GM19438 (cell line): ENCODE measurements at regions not wholly inside any gene's neighbourhood (a gene's known extent, or its start where the extent isn't known, plus 50 kb on each side); places are given as distances from the start of the nearest gene placed in this dataset.
A peak's percentile ranks its signal among the peaks of the same experiment; 100 is the strongest.

ENCODE experiments used
- ATAC-seq: cut with Tn5 transposase; IDR thresholded peaks from one replicate; pipeline ENCODE4 v1.9.1; 2021; ENCODE audit warnings: low read depth; ENCODE audit not compliant: unreplicated experiment

DNA sequence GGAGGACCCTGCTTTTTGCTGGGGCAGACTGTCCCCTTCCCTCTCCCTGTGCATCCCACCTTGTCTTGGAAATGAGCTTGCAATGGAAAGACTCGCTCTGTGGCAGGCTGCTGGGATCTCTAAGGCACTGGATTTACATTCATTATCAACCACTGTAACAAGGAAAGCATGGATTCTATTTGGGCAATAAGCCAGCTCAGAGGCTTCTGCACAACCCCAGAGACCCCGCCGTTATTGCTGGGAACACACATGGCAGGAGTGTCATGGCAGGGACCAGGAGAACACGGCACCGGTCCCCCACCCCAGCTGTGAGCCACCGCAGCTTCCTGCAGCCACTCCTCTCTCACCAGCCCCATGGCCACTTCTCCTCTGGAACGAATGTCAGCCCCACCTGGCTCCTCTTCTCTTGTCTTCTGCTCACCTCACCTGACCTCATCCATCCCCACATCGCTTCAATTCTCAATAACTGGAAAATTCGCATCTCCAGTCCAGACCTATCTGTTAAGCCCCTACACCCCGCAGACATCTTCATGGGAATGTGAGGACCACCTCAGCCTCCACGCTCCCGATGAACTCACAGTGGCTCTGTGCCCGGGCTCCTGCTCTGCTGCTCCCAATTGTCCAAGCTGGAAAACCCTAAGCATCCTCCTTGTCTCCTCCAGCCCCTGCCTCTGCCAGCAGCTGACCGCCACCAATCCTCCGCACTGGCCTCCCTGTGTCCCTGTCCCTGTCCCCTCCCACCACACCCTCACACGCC lies 181.5 kb downstream of the USP12 start:
- no peak for ATAC-seq

DNA sequence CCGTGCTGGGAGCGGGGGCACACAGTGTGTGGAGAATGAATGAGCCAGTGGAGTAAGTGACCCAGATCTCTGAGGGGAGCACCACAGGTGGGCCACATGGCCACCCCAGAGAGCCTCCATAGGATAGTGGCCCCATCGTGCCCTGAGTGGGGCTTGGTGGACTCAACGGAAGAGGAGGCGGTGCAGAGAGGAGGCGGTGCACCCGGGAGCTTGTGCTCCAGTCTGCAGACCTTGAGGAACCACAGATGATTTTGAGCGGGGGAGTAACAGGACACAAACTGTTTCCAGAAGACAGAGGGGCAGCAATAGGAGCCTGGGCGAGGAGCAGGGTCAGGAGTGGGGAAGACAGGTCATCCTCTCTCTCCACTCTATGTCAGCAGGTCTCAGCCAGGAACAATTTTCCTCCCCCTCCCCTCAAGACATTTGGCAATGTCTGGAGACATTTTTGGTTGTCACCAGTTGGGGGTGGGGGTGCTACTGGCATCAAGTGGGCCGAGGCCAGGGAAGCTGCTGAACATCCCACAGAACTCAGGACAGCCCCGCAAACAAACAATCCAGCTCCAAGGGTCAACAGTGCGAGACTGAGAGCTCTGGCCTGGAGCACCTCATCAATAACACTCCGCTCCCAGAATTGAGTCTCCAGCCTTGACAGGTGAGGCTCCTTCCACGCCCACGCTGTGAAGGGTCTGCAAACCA lies 182.2 kb downstream of the USP12 start:
- ATAC-seq = no peak

DNA sequence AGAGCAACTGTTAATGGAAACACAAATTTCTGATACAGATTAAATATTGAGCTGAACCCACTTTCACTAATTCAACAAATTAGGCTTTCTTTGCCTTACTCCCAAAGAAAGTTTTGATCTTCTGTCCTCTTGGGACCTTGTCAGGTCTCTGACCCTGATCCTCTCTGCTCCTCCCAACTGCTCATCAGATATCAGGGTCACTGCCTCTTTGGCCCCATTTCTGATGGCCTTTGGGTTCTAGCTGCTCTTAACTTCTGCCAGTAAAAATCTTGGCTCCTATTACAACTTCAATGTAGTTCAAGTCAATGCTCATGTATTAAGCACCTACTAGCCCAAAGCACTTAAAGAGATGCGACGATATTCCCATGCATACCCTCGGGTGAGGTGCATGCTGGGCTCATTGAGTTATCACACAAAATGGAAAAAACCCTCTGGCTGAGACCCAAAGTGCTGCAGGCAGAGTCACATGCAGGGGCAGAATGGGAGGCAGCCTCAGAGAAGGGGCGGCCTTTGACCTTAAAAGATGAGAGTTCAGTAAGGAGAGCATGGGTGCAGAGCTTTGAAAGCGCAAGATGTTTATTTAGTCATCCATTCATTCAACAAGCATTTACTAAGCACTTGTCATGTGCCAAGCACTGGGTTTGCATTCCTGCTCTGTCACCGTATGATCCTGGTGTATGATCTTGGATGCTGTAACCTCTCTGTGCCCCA lies 183.4 kb downstream of the USP12 start:
- no peak for ATAC-seq

DNA sequence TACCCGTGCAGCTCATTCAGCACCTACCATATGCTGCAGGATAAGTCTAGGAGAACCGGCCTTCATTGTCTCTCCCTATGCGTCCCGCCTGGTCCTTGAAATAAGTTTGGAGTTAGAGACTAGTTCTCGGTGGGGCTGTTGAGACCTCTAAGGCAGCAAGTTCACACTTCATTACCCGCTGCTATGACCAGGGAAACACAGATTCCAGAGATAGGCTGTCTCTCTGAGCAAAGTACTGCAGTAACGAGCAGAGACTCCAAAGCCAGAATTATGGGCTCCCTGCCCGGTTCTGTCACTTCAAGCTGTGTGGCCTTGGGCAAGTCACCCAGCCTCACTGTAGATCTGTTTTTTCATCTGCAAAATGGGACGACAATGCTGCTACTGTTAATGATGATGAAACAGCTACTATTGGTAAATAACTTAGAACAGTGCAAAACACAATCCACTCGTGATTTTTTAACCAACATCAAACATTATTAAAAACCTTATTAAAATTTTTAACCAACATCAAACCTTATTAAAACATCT lies 184.1 kb downstream of the USP12 start:
- no peak for ATAC-seq

DNA sequence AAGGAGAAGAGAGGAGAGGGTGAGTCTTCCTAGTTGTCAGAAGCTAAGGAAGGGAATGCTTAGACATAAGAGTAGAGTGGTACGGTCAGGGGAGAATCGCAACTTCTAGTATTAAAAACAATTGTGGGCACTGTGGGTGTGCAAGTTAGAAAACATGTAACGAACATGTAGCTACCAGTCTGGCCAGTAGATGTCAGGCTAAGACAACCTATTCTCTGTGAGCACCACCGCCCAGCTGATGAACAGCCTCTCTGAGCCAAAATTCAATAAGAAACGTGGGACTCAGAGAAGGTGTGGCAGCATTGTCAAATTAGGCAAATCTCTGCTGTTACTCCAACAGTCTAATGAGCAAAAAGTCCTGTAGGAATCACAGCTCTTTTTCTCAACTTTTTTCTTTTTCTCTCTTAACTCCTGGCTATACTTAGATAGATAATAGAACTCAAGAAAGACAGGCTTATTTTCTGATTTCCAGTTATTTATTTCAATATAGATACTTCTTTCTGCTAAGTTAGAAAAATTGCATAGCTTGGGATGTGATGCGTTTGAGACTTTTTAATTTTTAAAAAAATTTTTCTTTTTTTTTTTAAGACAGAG lies 186.2 kb downstream of the USP12 start:
- peak; percentile 87 for ATAC-seq

DNA sequence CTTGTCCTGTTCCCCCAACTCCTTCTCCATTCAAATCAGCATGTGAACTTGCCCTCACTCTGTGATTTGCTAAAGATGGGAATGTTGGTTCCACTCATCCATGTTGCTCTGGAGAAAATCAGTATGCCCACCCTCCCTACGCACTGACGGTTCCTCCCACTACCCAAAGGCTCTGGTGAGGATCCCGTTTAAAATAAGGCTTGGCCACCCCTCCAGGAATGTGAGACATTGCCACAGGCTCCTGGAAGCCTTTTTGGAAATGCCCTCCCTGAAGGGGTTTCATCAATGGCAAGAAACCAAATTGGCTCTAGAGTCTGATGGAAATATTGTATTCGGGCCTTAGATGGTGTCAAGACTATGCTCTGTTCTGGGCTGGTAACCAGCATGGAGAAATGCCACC lies 187.3 kb downstream of the USP12 start:
- ATAC-seq = no peak

DNA sequence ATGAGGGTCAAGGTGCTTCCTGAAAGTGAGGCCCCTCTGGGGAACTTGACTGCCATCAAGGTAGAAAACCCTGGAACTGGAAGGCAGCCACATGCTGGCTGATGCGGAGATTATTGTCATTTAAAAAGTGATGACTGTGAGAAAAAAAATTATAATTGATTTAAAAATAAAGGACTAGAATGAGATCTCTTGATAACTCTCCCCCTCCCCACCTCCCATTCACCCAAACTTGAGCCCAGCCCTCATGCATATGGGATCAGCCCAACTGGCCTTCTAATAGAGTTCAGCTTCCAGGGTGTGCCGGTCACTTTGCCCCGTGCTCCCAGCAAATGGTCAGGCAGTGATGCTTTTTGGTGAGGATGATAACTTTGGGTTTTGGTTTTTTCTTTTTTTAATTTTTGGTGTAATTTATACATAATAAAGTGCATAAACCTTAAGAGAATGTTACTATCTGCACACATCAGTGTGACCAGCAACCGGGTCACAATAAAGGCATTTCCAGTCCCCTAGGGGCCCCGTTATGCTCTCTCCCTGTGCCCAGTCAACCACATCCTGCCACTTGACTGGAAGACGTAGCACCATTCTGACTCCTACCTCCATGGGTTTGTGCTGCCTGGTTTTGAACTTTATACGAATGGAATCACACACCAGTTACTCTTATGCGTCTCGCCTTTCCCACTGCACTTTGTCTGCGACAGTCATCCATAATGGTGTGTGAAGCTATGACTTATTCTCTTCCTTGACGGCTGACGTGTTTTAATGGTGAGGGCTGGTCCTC lies 187.9 kb downstream of the USP12 start:
- no peak for ATAC-seq

DNA sequence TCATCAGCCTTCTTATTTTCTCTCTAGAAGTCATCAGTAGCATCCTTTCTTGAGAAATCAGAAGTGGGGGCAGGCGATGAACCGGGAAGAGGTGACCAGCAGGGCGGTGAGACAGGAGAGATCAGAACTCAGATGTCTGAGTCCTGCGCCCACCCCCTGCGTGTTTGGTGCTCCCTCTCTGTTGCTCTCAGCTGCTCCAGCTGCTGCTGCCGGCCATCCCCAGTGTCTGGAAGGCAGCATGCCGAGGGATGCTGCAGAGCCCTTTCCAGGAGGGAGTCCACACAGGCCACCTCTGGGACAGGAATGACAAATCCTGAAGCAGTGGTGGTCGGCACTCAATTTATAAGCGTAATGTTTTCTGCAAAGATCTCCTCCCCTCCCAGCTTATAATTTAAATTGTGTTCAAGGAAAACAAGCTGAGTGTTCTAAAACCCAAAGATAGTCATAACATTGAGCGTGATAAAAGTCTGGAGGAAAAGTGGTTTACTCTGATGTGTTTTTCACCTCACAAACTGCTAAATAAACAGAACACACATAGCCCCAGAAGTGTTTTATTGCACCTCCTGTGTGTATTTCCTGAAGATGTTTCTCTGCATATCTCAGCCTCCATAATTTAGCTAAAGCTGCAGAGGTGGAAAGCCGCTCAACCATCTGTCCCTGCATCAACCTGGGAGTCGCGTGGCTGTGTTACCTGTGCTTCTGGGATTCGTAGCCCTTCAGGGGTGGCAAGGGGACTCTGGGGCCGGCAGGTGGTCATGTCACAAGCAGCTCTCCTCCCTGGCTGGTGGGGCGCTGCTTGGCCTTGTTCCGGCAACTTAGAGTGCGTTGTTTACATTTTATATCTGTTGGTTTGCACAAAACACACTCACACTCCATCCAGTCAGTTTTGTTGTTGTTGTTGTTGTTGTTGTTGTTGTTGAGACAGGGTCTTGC lies 191.2 kb downstream of the USP12 start:
- ATAC-seq = no peak

DNA sequence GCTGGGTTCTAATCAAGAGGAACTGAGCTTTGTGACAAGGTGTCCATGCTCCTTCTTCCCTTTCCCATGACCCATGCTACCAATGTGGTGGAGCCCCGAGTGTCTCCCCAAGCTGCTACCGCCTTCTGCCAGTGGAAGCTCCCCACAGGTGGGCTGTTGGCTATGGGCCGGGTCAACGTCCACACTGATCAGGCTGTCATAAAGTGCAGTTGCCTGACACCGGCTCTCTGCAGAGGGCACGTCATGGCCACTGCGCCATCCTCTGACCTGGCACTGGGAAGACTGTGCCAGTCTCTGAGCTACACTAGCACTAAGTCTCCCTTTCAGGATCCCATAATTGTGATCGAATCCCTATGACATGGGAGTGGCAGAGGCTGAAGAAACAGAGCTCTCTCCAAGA lies 192.3 kb downstream of the USP12 start:
- no peak for ATAC-seq

DNA sequence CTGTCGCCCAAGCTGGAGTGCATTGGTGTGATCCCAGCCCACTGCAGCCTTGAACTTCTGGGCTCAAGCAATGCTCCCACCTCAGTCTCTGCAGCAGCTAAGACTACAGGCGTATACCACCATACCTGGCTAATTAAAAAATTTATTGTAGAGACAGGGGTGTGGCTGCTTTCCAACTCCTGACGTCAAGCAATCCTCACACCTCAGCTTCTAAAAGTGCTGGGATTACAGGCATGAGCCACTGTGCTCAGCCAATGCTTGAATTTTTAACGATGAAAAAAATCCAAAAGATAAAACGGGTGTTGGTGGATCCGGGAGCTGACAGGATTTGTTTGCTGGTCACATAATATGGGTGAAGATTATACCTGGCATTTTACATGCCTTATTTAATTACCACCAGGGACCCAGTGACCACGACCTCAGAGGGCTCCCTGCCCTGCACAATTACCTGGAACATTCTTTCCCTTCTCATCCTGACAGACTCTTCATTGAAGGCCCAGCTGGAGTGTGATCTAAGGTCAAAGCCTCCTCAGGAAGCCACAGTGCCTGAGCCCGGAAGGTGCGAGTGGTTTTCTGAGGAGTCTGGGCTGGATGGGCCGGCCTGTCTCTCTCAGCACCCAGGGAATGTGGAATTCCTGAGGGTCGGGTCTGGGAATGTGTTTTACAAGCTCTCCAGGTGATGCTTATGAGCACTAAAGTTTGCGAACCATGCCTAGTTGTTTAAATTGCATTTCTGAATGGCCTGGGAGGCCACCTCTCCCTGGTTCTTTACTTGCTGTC lies 193.3 kb downstream of the USP12 start:
- ATAC-seq = no peak

DNA sequence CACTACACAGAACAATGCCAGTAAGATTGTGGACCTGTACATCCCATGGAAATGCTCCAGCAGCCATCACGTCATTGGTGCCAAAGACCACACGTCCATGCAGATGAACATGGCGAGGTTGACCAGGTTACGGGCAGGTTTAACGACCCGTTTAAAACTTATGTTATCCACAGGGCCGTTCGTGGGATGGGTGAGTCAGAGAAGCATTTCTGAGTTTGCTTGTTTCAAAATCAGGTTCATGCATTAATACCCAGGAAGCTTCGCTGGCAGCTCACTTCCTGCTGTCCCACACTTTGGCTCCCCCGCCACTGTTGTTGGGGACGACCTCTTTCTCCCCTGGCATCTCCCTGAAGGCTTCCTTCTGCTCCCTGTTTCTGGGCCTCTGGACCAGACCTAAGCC lies 194.1 kb downstream of the USP12 start:
- ATAC-seq = no peak

DNA sequence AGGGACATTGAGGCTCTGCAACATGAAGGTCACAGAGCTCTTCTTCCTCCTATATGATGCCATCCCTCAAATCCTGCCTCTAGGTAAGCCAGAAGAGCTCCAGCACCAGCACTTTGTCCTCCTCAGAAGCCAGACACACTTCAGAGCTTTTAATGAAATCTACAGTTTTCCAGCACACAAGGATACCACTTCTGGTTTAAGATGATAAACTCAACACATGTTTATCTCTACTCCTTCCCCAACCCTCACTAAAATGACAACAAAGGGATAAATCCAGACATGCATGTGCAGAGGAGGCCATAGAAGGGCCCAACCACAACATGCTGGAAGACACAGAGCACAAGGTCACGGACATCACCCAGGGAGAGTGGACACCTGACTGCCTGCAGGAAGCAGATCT lies 195.3 kb downstream of the USP12 start:
- ATAC-seq = no peak

DNA sequence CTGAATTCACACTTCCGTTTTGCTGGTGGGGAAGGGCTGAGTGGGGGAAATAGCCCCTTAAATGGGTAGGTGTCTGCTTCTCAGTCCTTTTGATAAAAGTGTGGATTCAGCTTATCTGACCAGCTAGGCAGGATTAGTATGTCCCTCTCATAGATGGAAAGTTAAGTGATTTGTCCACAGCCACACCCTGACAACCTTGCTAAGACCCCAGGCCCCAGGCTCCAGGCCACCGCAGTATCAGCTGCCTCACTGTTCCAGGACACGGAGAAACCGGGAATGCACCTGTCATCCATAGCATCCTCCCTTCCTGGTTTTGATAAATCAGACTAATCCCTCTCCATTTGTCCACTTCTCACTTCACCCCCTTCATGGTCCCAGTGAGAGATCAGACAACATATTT lies 197.7 kb downstream of the USP12 start:
- no peak for ATAC-seq

DNA sequence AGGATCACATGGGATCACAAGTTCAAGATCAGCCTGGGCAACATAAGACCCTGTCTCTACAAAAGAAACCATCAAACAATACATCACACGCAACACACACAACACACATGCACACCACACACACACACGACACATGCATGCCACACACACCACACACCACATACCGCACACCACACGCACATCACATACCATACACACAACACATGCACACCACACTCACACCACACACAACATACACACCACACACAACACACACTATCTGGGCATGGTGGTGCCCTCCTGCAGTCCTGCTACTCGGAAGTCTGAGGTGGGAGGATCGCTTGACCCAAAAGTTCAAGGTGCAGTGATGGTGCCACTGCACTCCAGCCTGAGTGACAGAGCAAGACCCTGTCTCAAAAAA lies 198.3 kb downstream of the USP12 start:
- ATAC-seq = no peak

DNA sequence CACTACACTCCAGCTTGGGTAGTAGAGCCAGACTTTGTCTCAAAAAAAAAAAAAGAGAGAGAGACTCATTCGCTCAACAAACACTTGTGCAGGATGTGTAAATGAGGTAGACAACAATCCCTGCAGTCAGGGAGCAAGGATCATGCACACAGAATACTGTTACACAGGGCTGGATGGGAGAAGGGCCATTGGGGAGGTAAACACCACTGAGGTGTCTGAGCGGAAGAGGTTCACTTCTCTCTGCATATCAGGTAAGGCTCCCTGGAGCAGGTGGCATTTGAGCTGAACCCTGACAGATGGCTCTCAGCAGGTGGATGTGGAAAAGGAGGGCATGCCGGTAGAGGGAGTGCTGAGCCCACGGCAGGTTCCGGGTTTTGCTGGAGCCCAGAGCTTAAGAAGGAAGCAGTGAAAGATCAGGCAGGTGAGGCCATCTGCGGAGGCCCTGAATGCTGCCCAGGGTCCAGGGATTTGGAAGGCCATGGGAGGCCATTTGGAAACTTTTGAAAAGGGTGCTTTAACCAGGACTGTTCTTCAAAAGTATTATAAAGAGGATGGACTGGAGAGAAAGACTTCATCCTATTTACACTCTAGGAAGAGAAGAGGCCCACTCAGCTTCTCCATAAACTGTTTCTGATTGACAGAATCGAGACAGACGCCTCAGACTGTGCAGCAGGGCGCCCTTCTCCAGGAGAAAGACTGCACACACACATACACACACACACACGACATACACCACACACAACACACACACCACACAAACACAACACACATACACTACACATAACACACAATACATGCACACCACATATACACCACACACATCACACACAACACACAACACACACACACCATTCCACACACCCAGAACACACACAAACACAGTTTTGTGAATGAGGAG lies 199.4 kb downstream of the USP12 start:
- ATAC-seq = no peak

DNA sequence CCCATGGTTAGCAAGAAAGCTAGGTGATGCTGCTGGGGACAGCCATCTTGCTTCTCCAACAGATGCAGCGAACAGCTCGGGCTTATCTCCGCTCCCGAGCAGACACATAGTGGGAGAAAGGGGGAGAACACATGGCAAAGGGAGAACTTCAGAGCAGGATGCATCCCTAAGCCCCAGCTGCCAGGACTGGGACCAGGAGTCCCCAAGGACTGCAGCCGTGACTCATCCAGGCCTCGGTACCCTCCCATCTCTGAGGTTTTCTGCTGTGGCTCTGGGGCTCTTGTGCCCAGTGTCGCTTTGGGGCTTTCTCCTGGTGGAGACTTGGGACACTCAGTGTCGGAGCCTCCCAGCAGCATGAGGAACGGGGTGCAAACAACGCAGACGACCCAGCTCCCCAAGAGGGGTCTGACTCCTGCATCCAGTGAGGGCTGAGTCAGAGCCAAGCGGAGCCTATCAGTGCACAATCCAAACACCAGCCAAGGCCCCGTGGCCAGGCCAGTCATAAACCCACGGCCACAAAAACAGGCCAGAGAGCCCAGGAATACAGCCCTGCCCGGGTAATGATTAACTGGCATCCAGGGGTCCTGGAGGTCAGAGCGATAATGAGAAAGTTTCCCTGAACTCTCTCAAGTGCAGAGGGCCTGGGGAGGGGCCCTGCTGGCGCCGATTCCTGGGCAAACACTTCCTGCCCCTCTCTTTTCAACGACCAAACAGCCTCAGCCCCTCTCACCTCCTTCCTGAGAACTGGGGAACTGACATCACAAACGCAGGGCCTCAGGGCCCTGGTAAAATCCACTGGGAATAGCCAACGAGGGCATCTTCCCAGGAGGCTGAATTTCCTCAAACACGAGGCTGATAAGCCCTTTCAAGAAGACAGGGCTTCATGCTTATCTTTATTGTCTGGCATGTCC lies 202.9 kb downstream of the USP12 start:
- ATAC-seq = no peak
